ENCODE measurements at regions not wholly inside any gene's neighbourhood (a gene's known extent, or its start where the extent isn't known, plus 50 kb on each side); places are given as distances from the start of the nearest gene placed in this dataset.
"Not testable (repeated sequence)": the region's sequence is repeated elsewhere in the genome, so short reads cannot be mapped to it uniquely, and the experiment has no call there.

GRCh38 chr15:69613988-69614387 lies 161.4 kb downstream of the RPLP1 start:
- TF ChIP-seq CTCF (conservative IDR thresholded peaks at IDR 0.05; ENCODE audit: control insufficient read depth, insufficient read depth, low read depth, low read length), result no peak
- no peak for DNase-seq (ENCODE audit: low read depth)

GRCh38 chr15:69615736-69616135 lies 163.1 kb downstream of the RPLP1 start:
- H3K4me3 ChIP-seq (ENCODE audit: control insufficient read depth, low read depth, low read length), result no peak overlapping the region
- no peak for TF ChIP-seq CTCF (conservative IDR thresholded peaks at IDR 0.05; ENCODE audit: control insufficient read depth, insufficient read depth, low read depth, low read length)
- DNase-seq (ENCODE audit: low read depth), result no peak

More at GRCh38 chr15:69613988-69614387, 161.4 kb downstream of the RPLP1 start:
- H3K4me3 ChIP-seq (ENCODE audit: control insufficient read depth, low read depth, low read length), result no peak overlapping the region

GRCh38 chr15:69616558-69616957 lies 163.9 kb downstream of the RPLP1 start:
- no peak overlapping the region for H3K4me3 ChIP-seq (ENCODE audit: control insufficient read depth, low read depth, low read length)
- DNase-seq (ENCODE audit: low read depth), result no peak
- no peak for TF ChIP-seq CTCF (conservative IDR thresholded peaks at IDR 0.05; ENCODE audit: control insufficient read depth, insufficient read depth, low read depth, low read length)

- not testable (repeated sequence) for DNase-seq (ENCODE audit: low read depth); H3K4me3 ChIP-seq (ENCODE audit: control insufficient read depth, low read depth, low read length)
Measured at GRCh38 chr15:69617144-69617543, 164.5 kb downstream of the RPLP1 start.

- TF ChIP-seq CTCF (conservative IDR thresholded peaks at IDR 0.05; ENCODE audit: control insufficient read depth, insufficient read depth, low read depth, low read length), result no peak
- H3K4me3 ChIP-seq (ENCODE audit: control insufficient read depth, low read depth, low read length), result no peak overlapping the region
- no peak for DNase-seq (ENCODE audit: low read depth)
Measured at GRCh38 chr15:69623392-69624154, 171.0 kb downstream of the RPLP1 start.

- no peak for TF ChIP-seq CTCF (conservative IDR thresholded peaks at IDR 0.05; ENCODE audit: control insufficient read depth, insufficient read depth, low read depth, low read length)
- no peak overlapping the region for H3K4me3 ChIP-seq (ENCODE audit: control insufficient read depth, low read depth, low read length)
- peak; percentile 8 for DNase-seq (ENCODE audit: low read depth)
Measured at GRCh38 chr15:69624155-69624520, 171.5 kb downstream of the RPLP1 start.

- DNase-seq (ENCODE audit: low read depth), result no peak
- TF ChIP-seq CTCF (conservative IDR thresholded peaks at IDR 0.05; ENCODE audit: control insufficient read depth, insufficient read depth, low read depth, low read length), result no peak
- H3K4me3 ChIP-seq (ENCODE audit: control insufficient read depth, low read depth, low read length), result no peak overlapping the region
Measured at GRCh38 chr15:69624816-69625215, 172.2 kb downstream of the RPLP1 start.

Data from fibroblast of mammary gland (primary cell).